Uterus (tissue), 3 donors: ENCODE measurements at regions not wholly inside any gene's neighbourhood (a gene's known extent, or its start where the extent isn't known, plus 50 kb on each side); places are given as distances from the start of the nearest gene placed in this dataset.

Source experiments
- DNase-seq, 2 donors: peaks; one replicate each; pipeline ENCODE4 v3.0.0-alpha.2; 2019 to 2020
- H3K27ac ChIP-seq, 2 donors: fragments of 200-600 bp; sonication (generic); 1 replicate in 1 of 2; 2 replicates in 1 of 2; pipeline ENCODE4 v1.5.1; 2016 to 2018
- H3K27me3 ChIP-seq, 2 donors: fragments of 200-600 bp; sonication (generic); one replicate each; pipeline ENCODE4 v1.5.1; 2018 to 2019; ENCODE audit warnings: control low read depth in 1 of 2
- H3K36me3 ChIP-seq, 2 donors: fragments of 200-600 bp; sonication (generic); one replicate each; pipeline ENCODE4 v1.5.1; 2019; ENCODE audit warnings: control low read depth in 1 of 2
- H3K4me1 ChIP-seq, 2 donors: fragments of 200-600 bp; sonication (generic); one replicate each; pipeline ENCODE4 v1.5.1; 2018 to 2019; ENCODE audit warnings: control low read depth in 1 of 2
- H3K4me3 ChIP-seq, 2 donors: fragments of 200-600 bp; sonication (generic); 1 replicate in 1 of 2; 2 replicates in 1 of 2; pipeline ENCODE4 v1.5.1; 2018 to 2019; ENCODE audit warnings: mild to moderate bottlenecking in 1 of 2
- H3K9me3 ChIP-seq, 2 donors: fragments of 200-600 bp; sonication (generic); one replicate each; pipeline ENCODE4 v1.5.1; 2019; ENCODE audit warnings: control low read depth in 1 of 2
- POLR2A ChIP-seq, 2 donors: fragments of 450-650 bp; IDR thresholded peaks; one replicate each; pipeline ENCODE4 v1.6.1; 2016; ENCODE audit warnings: antibody characterized with exemption in 2 of 2, mild to moderate bottlenecking in 1 of 2, moderate library complexity in 1 of 2
- intact Hi-C: fragments of 100-400 bp; cut with DNase I; formaldehyde crosslinking; loops from one replicate; pipeline ENCODE4 v1.15.1; 2023; ENCODE audit warnings: low total_unique reads
- TF ChIP-seq, protein P1 (sequence below), 4 experiments: fragments of 200-600 bp in 2 of 4; fragments of 450-650 bp in 2 of 4; sonication (generic) in 2 of 4; IDR thresholded peaks; one replicate each; pipeline ENCODE4 v1.5.1; 2016 to 2019; ENCODE audit warnings: antibody characterized with exemption in 4 of 4, mild to moderate bottlenecking in 2 of 4, moderate library complexity in 1 of 4
- donor health status: DM: yes; HTN: yes; CAD: no.

GRCh38 chr6:56803594-56803993 is 151.3 kb upstream of the BEND6 start:
- Histone ChIP-seq H3K27me3 (no peaks in the 10 kb centered on the region), H3K27ac (no peak overlapping the region)
- intact Hi-C loops, result no loop called here

GRCh38 chr6:56802584-56802983 is 152.3 kb upstream of the BEND6 start:
- Histone ChIP-seq H3K27ac (no peak overlapping the region), H3K4me1 (no peaks in the 10 kb centered on the region), H3K27me3 (no peaks in the 10 kb centered on the region), H3K36me3 (no peaks in the 10 kb centered on the region), H3K4me3 (no peak overlapping the region), H3K9me3 (no peaks in the 10 kb centered on the region)
- TF ChIP-seq, protein P1, sequence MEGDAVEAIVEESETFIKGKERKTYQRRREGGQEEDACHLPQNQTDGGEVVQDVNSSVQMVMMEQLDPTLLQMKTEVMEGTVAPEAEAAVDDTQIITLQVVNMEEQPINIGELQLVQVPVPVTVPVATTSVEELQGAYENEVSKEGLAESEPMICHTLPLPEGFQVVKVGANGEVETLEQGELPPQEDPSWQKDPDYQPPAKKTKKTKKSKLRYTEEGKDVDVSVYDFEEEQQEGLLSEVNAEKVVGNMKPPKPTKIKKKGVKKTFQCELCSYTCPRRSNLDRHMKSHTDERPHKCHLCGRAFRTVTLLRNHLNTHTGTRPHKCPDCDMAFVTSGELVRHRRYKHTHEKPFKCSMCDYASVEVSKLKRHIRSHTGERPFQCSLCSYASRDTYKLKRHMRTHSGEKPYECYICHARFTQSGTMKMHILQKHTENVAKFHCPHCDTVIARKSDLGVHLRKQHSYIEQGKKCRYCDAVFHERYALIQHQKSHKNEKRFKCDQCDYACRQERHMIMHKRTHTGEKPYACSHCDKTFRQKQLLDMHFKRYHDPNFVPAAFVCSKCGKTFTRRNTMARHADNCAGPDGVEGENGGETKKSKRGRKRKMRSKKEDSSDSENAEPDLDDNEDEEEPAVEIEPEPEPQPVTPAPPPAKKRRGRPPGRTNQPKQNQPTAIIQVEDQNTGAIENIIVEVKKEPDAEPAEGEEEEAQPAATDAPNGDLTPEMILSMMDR (IDR thresholded peaks at IDR 0.05), result no peak
- no peak for TF ChIP-seq POLR2A (IDR thresholded peaks at IDR 0.05)
- no peak for DNase-seq
- intact Hi-C loops, result no loop called here

More at GRCh38 chr6:56803594-56803993, 151.3 kb upstream of the BEND6 start:
- H3K4me3 ChIP-seq, result no peak overlapping the region
- H3K36me3 ChIP-seq, result no peaks in the 10 kb centered on the region
- H3K4me1 ChIP-seq, result no peaks in the 10 kb centered on the region
- TF ChIP-seq POLR2A (IDR thresholded peaks at IDR 0.05), result no peak
- TF ChIP-seq, protein P1 (IDR thresholded peaks at IDR 0.05), result no peak
- H3K9me3 ChIP-seq, result no peaks in the 10 kb centered on the region
- DNase-seq, result no peak

DNA sequence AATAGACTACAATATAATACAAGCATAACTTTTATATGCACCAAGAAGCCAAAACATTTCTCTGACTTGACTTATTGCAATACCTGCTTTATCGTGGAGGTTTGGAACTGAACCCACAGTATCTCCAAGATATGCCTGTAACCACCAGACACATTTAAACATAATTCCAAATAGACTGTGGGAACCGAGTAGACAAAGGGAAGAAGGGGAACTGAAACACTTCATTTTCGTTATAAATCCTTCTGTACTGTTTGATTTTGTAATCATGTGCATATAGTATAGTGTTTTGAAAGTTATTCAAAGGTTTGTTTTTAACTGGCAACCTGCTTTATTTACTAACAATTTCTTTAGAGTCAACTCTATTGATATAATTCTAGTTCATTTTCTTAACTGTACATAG is 154.9 kb upstream of the BEND6 start:
- H3K4me1 ChIP-seq, result no peaks in the 10 kb centered on the region
- DNase-seq, result no peak
- H3K27me3 ChIP-seq, result no peaks in the 10 kb centered on the region
- H3K4me3 ChIP-seq, result no peak overlapping the region
- intact Hi-C loops, result no loop called here
- TF ChIP-seq, protein P1 (IDR thresholded peaks at IDR 0.05), result no peak
- TF ChIP-seq POLR2A (IDR thresholded peaks at IDR 0.05), result no peak
- H3K9me3 ChIP-seq, result no peaks in the 10 kb centered on the region
- H3K36me3 ChIP-seq, result no peaks in the 10 kb centered on the region
- no peak overlapping the region for H3K27ac ChIP-seq

GRCh38 chr6:56798163-56798562 is 155.5 kb upstream of the DST start:
- Histone ChIP-seq H3K27me3 (no peaks in the 10 kb centered on the region), H3K36me3 (no peaks in the 10 kb centered on the region), H3K9me3 (no peaks in the 10 kb centered on the region), H3K27ac (peak overlapping the region; percentile 63 to 69), H3K4me1 (peaks cover 0 to 4% of the 10 kb centered on the region in 2 donors), H3K4me3 (no peak overlapping the region)
- intact Hi-C loops, result no loop called here
- TF ChIP-seq POLR2A (IDR thresholded peaks at IDR 0.05), result no peak
- TF ChIP-seq, protein P1 (IDR thresholded peaks at IDR 0.05), result no peak
- no peak for DNase-seq

- intact Hi-C loops, result no loop called here
- peaks cover 0 to 4% of the 10 kb centered on the region in 2 donors for H3K4me1 ChIP-seq
These were observed 153.5 kb upstream of the DST start for GRCh38 chr6:56796196-56796532.

More at GRCh38 chr6:56796196-56796532, 153.5 kb upstream of the DST start:
- DNase-seq, result no peak
- H3K4me3 ChIP-seq, result no peak overlapping the region
- no peaks in the 10 kb centered on the region for H3K27me3 ChIP-seq
- H3K27ac ChIP-seq, result no peak overlapping the region
- no peaks in the 10 kb centered on the region for H3K9me3 ChIP-seq
- TF ChIP-seq, protein P1 (IDR thresholded peaks at IDR 0.05), result no peak
- no peak for TF ChIP-seq POLR2A (IDR thresholded peaks at IDR 0.05)
- no peaks in the 10 kb centered on the region for H3K36me3 ChIP-seq
